Upper lobe of left lung (tissue), 4 donors: ENCODE measurements at regions not wholly inside any gene's neighbourhood (a gene's known extent, or its start where the extent isn't known, plus 50 kb on each side); places are given as distances from the start of the nearest gene placed in this dataset.

Experiments
- CTCF ChIP-seq, 6 experiments: fragments of 450-650 bp in 4 of 6; fragments of 200-600 bp in 2 of 6; sonication (generic) in 2 of 6; IDR thresholded peaks; one replicate each; pipeline ENCODE4 v1.5.1; 2016 to 2019; ENCODE audit warnings: antibody characterized with exemption in 6 of 6
- POLR2A ChIP-seq, 4 donors: fragments of 450-650 bp; IDR thresholded peaks; one replicate each; pipeline ENCODE4 v1.5.1; 2016 to 2017; ENCODE audit warnings: antibody characterized with exemption in 4 of 4, mild to moderate bottlenecking in 2 of 4

GRCh38 chr20:50312002-50312681, 121.5 kb downstream of the CEBPB start:
- no peak for TF ChIP-seq CTCF (IDR thresholded peaks at IDR 0.05)
- TF ChIP-seq POLR2A (IDR thresholded peaks at IDR 0.05) = no peak
